22Rv1 (cell line): ENCODE measurements at regions not wholly inside any gene's neighbourhood (a gene's known extent, or its start where the extent isn't known, plus 50 kb on each side); places are given as distances from the start of the nearest gene placed in this dataset.

Experiments used
- CTCF ChIP-seq: fragments of 450-650 bp; IDR thresholded peaks from 2 replicates; pipeline ENCODE4 v1.5.1; 2017; ENCODE audit warnings: mild to moderate bottlenecking
- ZFX ChIP-seq: fragments of 450-650 bp; IDR thresholded peaks from 2 replicates; pipeline ENCODE4 v1.6.1; 2017; ENCODE audit warnings: antibody characterized with exemption, borderline replicate concordance

- TF ChIP-seq ZFX (no peak), CTCF (no peak)
These were observed 82.3 kb upstream of the ARID5B start for GRCh38 chr10:61819208-61819607.
